HepG2 (cell line): ENCODE measurements at regions not wholly inside any gene's neighbourhood (a gene's known extent, or its start where the extent isn't known, plus 50 kb on each side); places are given as distances from the start of the nearest gene placed in this dataset.

Source experiments
- ATAC-seq: fragments of 200-7000 bp; cut with Tn5 transposase; 3 replicates; pipeline ENCODE4 v1.9.1; 2020; ENCODE audit warnings: mild to moderate bottlenecking, moderate library complexity
- BruUV-seq: library from RNA; stranded (reverse); fragments of 400-500 nt; replicated peaks from 2 replicates; lab custom pipeline; 2021; lab: Mats Ljungman, UMichigan
- CTCF ChIA-PET: fragments of 300-600 bp; formaldehyde crosslinking; extraction: SDS; loops from one replicate; lab custom pipeline; 2021; ENCODE audit warnings: low total read pairs, inconsistent platforms, low intra/inter-chr PET ratio; lab: Yijun Ruan, JAX
- POLR2A ChIA-PET: fragments of 350-600 bp; sonication (Branson Sonifier 250); formaldehyde crosslinking; loops from one replicate; lab custom pipeline; 2020; ENCODE audit warnings: antibody characterized with exemption, inconsistent platforms; lab: Yijun Ruan, JAX
- DNase-seq: peaks from one replicate; pipeline ENCODE4 v3.0.0-alpha.2; 2015; ENCODE audit warnings: low spot score
- FAIRE-seq: peaks from 3 replicates; lab custom pipeline; 2011; peaks lifted over from hg19 to GRCh38; lab: Jason Lieb, UNC
- H2AFZ ChIP-seq: one replicate; pipeline ENCODE4 v1.6.1; 2011; ENCODE audit warnings: low read length, inconsistent platforms
- H3K27ac ChIP-seq: fragments of 300-600 bp; 3 replicates; pipeline ENCODE4 v1.8.0; 2011; ENCODE audit warnings: mixed run types, mild to moderate bottlenecking, mixed read lengths, low read length, inconsistent platforms; ENCODE audit not compliant: insufficient read depth; ENCODE audit errors: extremely low read length
- H3K27me3 ChIP-seq, 2 experiments: fragments of 200-600 bp in 1 of 2; 2 replicates in 1 of 2; 3 replicates in 1 of 2; pipeline versions ENCODE4 v1.6.0 to v1.8.0; 2011; ENCODE audit warnings: low read length in 2 of 2, mild to moderate bottlenecking in 2 of 2, moderate library complexity in 2 of 2, inconsistent platforms in 1 of 2; ENCODE audit not compliant: insufficient read depth in 2 of 2, control insufficient read depth in 1 of 2
- H3K36me3 ChIP-seq, 2 experiments: fragments of 200-600 bp in 1 of 2; replicated peaks in 1 of 2; 2 replicates in 1 of 2; 3 replicates in 1 of 2; pipeline versions ENCODE4 v1.5.1 to v1.8.0; 2011; ENCODE audit warnings: low read length in 2 of 2, inconsistent platforms in 1 of 2; ENCODE audit not compliant: insufficient read depth in 2 of 2, control insufficient read depth in 1 of 2
- H3K4me1 ChIP-seq: 2 replicates; pipeline ENCODE4 v1.5.1; 2012; ENCODE audit warnings: low read length, inconsistent platforms; ENCODE audit not compliant: insufficient read depth
- H3K4me2 ChIP-seq: 2 replicates; pipeline ENCODE4 v1.6.0; 2011; ENCODE audit warnings: low read depth, low read length, inconsistent platforms
- H3K4me3 ChIP-seq, 3 experiments: fragments of 200-600 bp in 1 of 3; sonication (generic), shearing (Covaris generic) in 1 of 3; replicated peaks in 1 of 3; 2 replicates each; pipeline ENCODE4 v1.5.1; 2011 to 2016; ENCODE audit warnings: low read length in 3 of 3, inconsistent platforms in 2 of 3, low read depth in 2 of 3, mild to moderate bottlenecking in 2 of 3, control low read depth in 1 of 3, mixed read lengths in 1 of 3; ENCODE audit not compliant: insufficient read depth in 1 of 3
- H3K79me2 ChIP-seq: one replicate; pipeline ENCODE4 v1.6.1; 2011; ENCODE audit warnings: low read length, inconsistent platforms; ENCODE audit not compliant: insufficient read depth
- H3K9ac ChIP-seq: 2 replicates; pipeline ENCODE4 v1.6.0; 2011; ENCODE audit warnings: mild to moderate bottlenecking, low read depth, low read length, inconsistent platforms; ENCODE audit not compliant: insufficient read depth
- H3K9me3 ChIP-seq: 2 replicates; pipeline ENCODE4 v1.5.1; 2012; ENCODE audit warnings: mild to moderate bottlenecking, low read length
- H4K20me1 ChIP-seq: 2 replicates; pipeline ENCODE4 v1.6.0; 2011; ENCODE audit warnings: inconsistent platforms, mild to moderate bottlenecking, low read length, moderate library complexity; ENCODE audit not compliant: insufficient read depth
- ATAD3A ChIP-seq: sonication (generic); formaldehyde crosslinking; IDR thresholded peaks from 2 replicates; pipeline ENCODE4 v1.4.0; 2020; ENCODE audit warnings: missing genetic modification reagents
- BATF2 ChIP-seq: sonication (generic); formaldehyde crosslinking; IDR thresholded peaks from 2 replicates; pipeline ENCODE4 v1.8.0; 2022; ENCODE audit warnings: mild to moderate bottlenecking, missing genetic modification reagents, moderate library complexity
- BCL6 ChIP-seq: IDR thresholded peaks from 2 replicates; pipeline ENCODE4 v1.6.1; 2016; ENCODE audit warnings: missing genetic modification reagents, missing compliant biosample characterization
- FIP1L1 ChIP-seq: fragments of 200-400 bp; formaldehyde crosslinking; IDR thresholded peaks from 2 replicates; pipeline ENCODE4 v1.6.1; 2018; ENCODE audit warnings: low read depth, mild to moderate bottlenecking, low read length, moderate library complexity, borderline replicate concordance; ENCODE audit not compliant: insufficient read depth
- FOXA1 ChIP-seq, 2 experiments: fragments of 450-650 bp in 1 of 2; sonication (generic) in 1 of 2; formaldehyde crosslinking in 1 of 2; IDR thresholded peaks; 2 replicates each; pipeline versions ENCODE4 v1.4.0 to v1.6.1; 2016 to 2020; ENCODE audit warnings: missing genetic modification reagents in 1 of 2
- REXO4 ChIP-seq: sonication (generic); formaldehyde crosslinking; IDR thresholded peaks from 2 replicates; pipeline ENCODE4 v1.8.0; 2022; ENCODE audit warnings: missing genetic modification reagents, mild to moderate bottlenecking, borderline replicate concordance
- TAF15 ChIP-seq: fragments of 200-400 bp; formaldehyde crosslinking; IDR thresholded peaks from one replicate; pipeline ENCODE4 v1.6.1; 2018; ENCODE audit warnings: mild to moderate bottlenecking, low read depth, low read length; ENCODE audit not compliant: poor library complexity, severe bottlenecking
- ZBTB46 ChIP-seq: sonication (generic); formaldehyde crosslinking; IDR thresholded peaks from 2 replicates; pipeline ENCODE4 v1.4.0; 2020; ENCODE audit warnings: mild to moderate bottlenecking, missing genetic modification reagents, borderline replicate concordance
- ZNF589 ChIP-seq: sonication (generic); formaldehyde crosslinking; conservative IDR thresholded peaks from 2 replicates; pipeline ENCODE4 v1.8.0; 2022; ENCODE audit warnings: mild to moderate bottlenecking, moderate library complexity, missing genetic modification reagents
- ZNF878 ChIP-seq: sonication (generic); formaldehyde crosslinking; IDR thresholded peaks from 2 replicates; pipeline ENCODE4 v1.8.1; 2023; ENCODE audit warnings: mild to moderate bottlenecking, missing genetic modification reagents, moderate library complexity
- WGBS: methylation state at CpG from one replicate; pipeline ENCODE4 v1.1.6; 2017; ENCODE audit warnings: low lambda C conversion rate; 5-methylcytosine and 5-hydroxymethylcytosine counted together
- in situ Hi-C: cut with HindIII; loops from 2 replicates; pipeline ENCODE4 v1.10.0; 2017; ENCODE audit warnings: low pct_unique_long_range_greater_than_20kb; ENCODE audit not compliant: extremely low pct_ligation_motif_present
- intact Hi-C: fragments of 100-400 bp; cut with micrococcal nuclease; formaldehyde crosslinking; loops from one replicate; pipeline ENCODE4 v1.10.0; 2022; ENCODE audit not compliant: unreplicated experiment
- TF ChIP-seq, protein P1 (sequence below): sonication (generic); formaldehyde crosslinking; IDR thresholded peaks from 2 replicates; pipeline ENCODE4 v1.4.0; 2020; ENCODE audit warnings: missing genetic modification reagents

DNA sequence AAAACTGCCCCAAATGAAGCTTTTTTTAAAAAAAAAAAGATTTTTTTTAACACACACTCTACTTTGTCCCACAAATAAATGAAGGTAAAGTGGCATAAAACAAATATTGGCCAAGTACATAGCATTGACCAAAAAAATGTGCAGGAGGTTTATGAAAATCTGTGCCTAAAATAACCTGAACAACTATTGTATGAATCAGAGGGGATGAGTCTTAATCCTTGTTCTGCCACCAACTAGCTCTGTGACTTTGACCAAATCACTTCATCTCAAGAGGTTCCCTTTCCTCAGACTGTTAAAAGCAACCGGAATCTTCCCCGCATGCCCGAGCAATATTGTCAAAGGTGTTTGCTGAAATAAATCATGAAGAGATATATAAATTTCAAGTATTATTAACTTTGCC is 150.4 kb upstream of the NEBL start:
- intact Hi-C loops = no loop called here
- Histone ChIP-seq H3K27me3 (peaks cover 0 to 21% of the 10 kb centered on the region in 2 experiments; a peak in 3 of 5 replicates), H3K27ac (no peak overlapping the region), H3K9me3 (no peaks in the 10 kb centered on the region)
- 80% methylated on average over 3 of the region's 3 CpGs for WGBS
- no peak for DNase-seq
- TF ChIP-seq ZNF878 (no peak), BCL6 (CRISPR knock-in tag) (no peak), REXO4 (CRISPR knock-in tag) (no peak), FIP1L1 (no peak), TAF15 (no peak), ZNF589 (CRISPR knock-in tag) (no peak), BATF2 (CRISPR knock-in tag) (no peak), ATAD3A (CRISPR knock-in tag) (no peak), FOXA1 (IDR thresholded peaks at IDR 0.05) (no peak), FOXA1 (CRISPR knock-in tag; IDR thresholded peaks at IDR 0.05) (no peak), ZBTB46 (CRISPR knock-in tag) (no peak)
- TF ChIP-seq, protein P1, sequence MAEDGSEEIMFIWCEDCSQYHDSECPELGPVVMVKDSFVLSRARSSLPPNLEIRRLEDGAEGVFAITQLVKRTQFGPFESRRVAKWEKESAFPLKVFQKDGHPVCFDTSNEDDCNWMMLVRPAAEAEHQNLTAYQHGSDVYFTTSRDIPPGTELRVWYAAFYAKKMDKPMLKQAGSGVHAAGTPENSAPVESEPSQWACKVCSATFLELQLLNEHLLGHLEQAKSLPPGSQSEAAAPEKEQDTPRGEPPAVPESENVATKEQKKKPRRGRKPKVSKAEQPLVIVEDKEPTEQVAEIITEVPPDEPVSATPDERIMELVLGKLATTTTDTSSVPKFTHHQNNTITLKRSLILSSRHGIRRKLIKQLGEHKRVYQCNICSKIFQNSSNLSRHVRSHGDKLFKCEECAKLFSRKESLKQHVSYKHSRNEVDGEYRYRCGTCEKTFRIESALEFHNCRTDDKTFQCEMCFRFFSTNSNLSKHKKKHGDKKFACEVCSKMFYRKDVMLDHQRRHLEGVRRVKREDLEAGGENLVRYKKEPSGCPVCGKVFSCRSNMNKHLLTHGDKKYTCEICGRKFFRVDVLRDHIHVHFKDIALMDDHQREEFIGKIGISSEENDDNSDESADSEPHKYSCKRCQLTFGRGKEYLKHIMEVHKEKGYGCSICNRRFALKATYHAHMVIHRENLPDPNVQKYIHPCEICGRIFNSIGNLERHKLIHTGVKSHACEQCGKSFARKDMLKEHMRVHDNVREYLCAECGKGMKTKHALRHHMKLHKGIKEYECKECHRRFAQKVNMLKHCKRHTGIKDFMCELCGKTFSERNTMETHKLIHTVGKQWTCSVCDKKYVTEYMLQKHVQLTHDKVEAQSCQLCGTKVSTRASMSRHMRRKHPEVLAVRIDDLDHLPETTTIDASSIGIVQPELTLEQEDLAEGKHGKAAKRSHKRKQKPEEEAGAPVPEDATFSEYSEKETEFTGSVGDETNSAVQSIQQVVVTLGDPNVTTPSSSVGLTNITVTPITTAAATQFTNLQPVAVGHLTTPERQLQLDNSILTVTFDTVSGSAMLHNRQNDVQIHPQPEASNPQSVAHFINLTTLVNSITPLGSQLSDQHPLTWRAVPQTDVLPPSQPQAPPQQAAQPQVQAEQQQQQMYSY (CRISPR knock-in tag) = no peak
- TF ChIP-seq, all 625 proteins: peak for 0
- H3K4me3 ChIP-seq = no peak overlapping the region
- ChIA-PET CTCF (no interaction called here), POLR2A (no interaction called here)
- H3K79me2 ChIP-seq = no peaks in the 10 kb centered on the region
- H3K36me3 ChIP-seq = no peaks in the 10 kb centered on the region
- FAIRE-seq (no peak), ATAC-seq (no peak)
- H3K4me1 ChIP-seq = no peaks in the 10 kb centered on the region
- no peak overlapping the region for H3K4me2 ChIP-seq
- no peaks in the 10 kb centered on the region; the same call in 1 of the 2 replicates for H4K20me1 ChIP-seq
- H3K9ac ChIP-seq = no peak overlapping the region
- no TSS peak for BruUV-seq
- in situ Hi-C loops = no loop called here
- no peak overlapping the region for H2AFZ ChIP-seq
